Left ventricle myocardium inferior (tissue), 1 donor: ENCODE measurements at regions not wholly inside any gene's neighbourhood (a gene's known extent, or its start where the extent isn't known, plus 50 kb on each side); places are given as distances from the start of the nearest gene placed in this dataset.

Experiments used
- DNase-seq: peaks from one replicate; pipeline ENCODE4 v3.0.0-alpha.2; 2020
- H3K27ac ChIP-seq: fragments of 200-600 bp; replicated peaks from 2 replicates; pipeline ENCODE4 v1.8.0; 2021
- H3K27me3 ChIP-seq: fragments of 200-600 bp; 2 replicates; pipeline ENCODE4 v1.8.0; 2021; ENCODE audit warnings: low read depth
- H3K36me3 ChIP-seq: fragments of 200-600 bp; 2 replicates; pipeline ENCODE4 v1.8.0; 2021
- H3K4me1 ChIP-seq: fragments of 200-600 bp; 2 replicates; pipeline ENCODE4 v1.8.0; 2021
- H3K4me3 ChIP-seq: fragments of 200-600 bp; 2 replicates; pipeline ENCODE4 v1.8.0; 2021; ENCODE audit warnings: mild to moderate bottlenecking, moderate library complexity
- H3K9me3 ChIP-seq: fragments of 200-600 bp; replicated peaks from 2 replicates; pipeline ENCODE4 v1.8.0; 2021
- CTCF ChIP-seq: fragments of 200-600 bp; IDR thresholded peaks from 2 replicates; pipeline ENCODE4 v1.8.0; 2021; ENCODE audit warnings: antibody characterized with exemption, mild to moderate bottlenecking, borderline replicate concordance
- intact Hi-C: fragments of 100-400 bp; cut with micrococcal nuclease; formaldehyde crosslinking; loops from one replicate; pipeline ENCODE4 v1.11.0; 2022
- donor health status: DM: no; HTN: yes; CAD: no; lungs with severe emphysema.

GRCh38 chr2:174668075-174668474 is 70.5 kb upstream of the WIPF1 start:
- intact Hi-C loops: no loop called here
- H3K4me3 ChIP-seq: no peak overlapping the region
- no peak for DNase-seq
- peaks cover 18% of the 10 kb centered on the region for H3K36me3 ChIP-seq
- TF ChIP-seq CTCF: no peak
- peaks cover 12% of the 10 kb centered on the region for H3K9me3 ChIP-seq
- H3K27ac ChIP-seq: peak overlapping the region; percentile 65
- H3K4me1 ChIP-seq: peaks cover 62% of the 10 kb centered on the region
- H3K27me3 ChIP-seq: no peaks in the 10 kb centered on the region

- TF ChIP-seq CTCF: no peak
- H3K4me3 ChIP-seq: no peak overlapping the region
- H3K9me3 ChIP-seq: peaks cover 12% of the 10 kb centered on the region
- peaks cover 70% of the 10 kb centered on the region for H3K4me1 ChIP-seq
- H3K36me3 ChIP-seq: peaks cover 11% of the 10 kb centered on the region
- no peak for DNase-seq
- peak overlapping the region; percentile 65 for H3K27ac ChIP-seq
- H3K27me3 ChIP-seq: no peaks in the 10 kb centered on the region
- intact Hi-C loops: no loop called here
These were observed 69.8 kb upstream of the WIPF1 start for GRCh38 chr2:174667250-174667860.

GRCh38 chr2:174666845-174667244 is 69.2 kb upstream of the WIPF1 start:
- Histone ChIP-seq H3K4me1 (peaks cover 75% of the 10 kb centered on the region), H3K9me3 (peaks cover 7% of the 10 kb centered on the region), H3K27me3 (no peaks in the 10 kb centered on the region), H3K4me3 (no peak overlapping the region), H3K27ac (peak overlapping the region; percentile 65), H3K36me3 (peaks cover 6% of the 10 kb centered on the region)
- DNase-seq: no peak
- intact Hi-C loops: no loop called here
- TF ChIP-seq CTCF: no peak

- intact Hi-C loops: no loop called here
- Histone ChIP-seq H3K9me3 (peaks cover 1% of the 10 kb centered on the region), H3K36me3 (peaks cover under 1% of the 10 kb centered on the region), H3K27ac (peak overlapping the region; percentile 65), H3K4me1 (peaks cover 75% of the 10 kb centered on the region), H3K4me3 (no peak overlapping the region), H3K27me3 (no peaks in the 10 kb centered on the region)
- no peak for TF ChIP-seq CTCF
- DNase-seq: no peak
These were observed 68.7 kb upstream of the WIPF1 start for GRCh38 chr2:174666312-174666711.

- intact Hi-C loops: no loop called here
- Histone ChIP-seq H3K27ac (peak overlapping the region; percentile 56), H3K36me3 (peaks cover 4% of the 10 kb centered on the region), H3K4me3 (no peak overlapping the region), H3K4me1 (peaks cover 72% of the 10 kb centered on the region), H3K9me3 (no peaks in the 10 kb centered on the region), H3K27me3 (no peaks in the 10 kb centered on the region)
- no peak for DNase-seq
- TF ChIP-seq CTCF: no peak
These were observed 66.6 kb upstream of the WIPF1 start for GRCh38 chr2:174664084-174664759.
